ENCODE measurements at regions not wholly inside any gene's neighbourhood (a gene's known extent, or its start where the extent isn't known, plus 50 kb on each side); places are given as distances from the start of the nearest gene placed in this dataset.
A peak's percentile ranks its signal among the peaks of the same experiment; 100 is the strongest.

- no peak for TF ChIP-seq CTCF (IDR thresholded peaks at IDR 0.05; ENCODE audit: insufficient read depth, low read depth, low read length, missing control alignments)
- DNase-seq (ENCODE audit: low read depth): no peak
- H3K4me3 ChIP-seq (ENCODE audit: low read depth, low read length): no peak overlapping the region
Observed at GRCh38 chr2:19649142-19649541, 252.6 kb downstream of the TTC32 start.

- no peak overlapping the region for H3K4me3 ChIP-seq (ENCODE audit: low read depth, low read length)
- DNase-seq (ENCODE audit: low read depth): no peak
- no peak for TF ChIP-seq CTCF (IDR thresholded peaks at IDR 0.05; ENCODE audit: insufficient read depth, low read depth, low read length, missing control alignments)
Observed at GRCh38 chr2:19648583-19648982, 253.2 kb downstream of the TTC32 start.

GRCh38 chr2:19646987-19647386 is 254.8 kb downstream of the TTC32 start:
- H3K4me3 ChIP-seq (ENCODE audit: low read depth, low read length): no peak overlapping the region
- no peak for TF ChIP-seq CTCF (IDR thresholded peaks at IDR 0.05; ENCODE audit: insufficient read depth, low read depth, low read length, missing control alignments)
- DNase-seq (ENCODE audit: low read depth): no peak

- TF ChIP-seq CTCF (IDR thresholded peaks at IDR 0.05; ENCODE audit: insufficient read depth, low read depth, low read length, missing control alignments): no peak
- no peak overlapping the region for H3K4me3 ChIP-seq (ENCODE audit: low read depth, low read length)
- no peak for DNase-seq (ENCODE audit: low read depth)
Observed at GRCh38 chr2:19644763-19645162, 257.0 kb downstream of the TTC32 start.

- TF ChIP-seq CTCF (IDR thresholded peaks at IDR 0.05; ENCODE audit: insufficient read depth, low read depth, low read length, missing control alignments): no peak
- H3K4me3 ChIP-seq (ENCODE audit: low read depth, low read length): no peak overlapping the region
- peak; percentile 44 for DNase-seq (ENCODE audit: low read depth)
Observed at GRCh38 chr2:19643117-19643518, 258.7 kb downstream of the TTC32 start.

- TF ChIP-seq CTCF (IDR thresholded peaks at IDR 0.05; ENCODE audit: insufficient read depth, low read depth, low read length, missing control alignments): no peak
- H3K4me3 ChIP-seq (ENCODE audit: low read depth, low read length): no peak overlapping the region
- DNase-seq (ENCODE audit: low read depth): no peak
Observed at GRCh38 chr2:19642501-19642900, 259.3 kb downstream of the TTC32 start.

- no peak overlapping the region for H3K4me3 ChIP-seq (ENCODE audit: low read depth, low read length)
- no peak for TF ChIP-seq CTCF (IDR thresholded peaks at IDR 0.05; ENCODE audit: insufficient read depth, low read depth, low read length, missing control alignments)
- DNase-seq (ENCODE audit: low read depth): no peak
Observed at GRCh38 chr2:19635951-19636510, 265.8 kb downstream of the TTC32 start.
